ENCODE measurements at regions not wholly inside any gene's neighbourhood (a gene's known extent, or its start where the extent isn't known, plus 50 kb on each side); places are given as distances from the start of the nearest gene placed in this dataset.

DNA sequence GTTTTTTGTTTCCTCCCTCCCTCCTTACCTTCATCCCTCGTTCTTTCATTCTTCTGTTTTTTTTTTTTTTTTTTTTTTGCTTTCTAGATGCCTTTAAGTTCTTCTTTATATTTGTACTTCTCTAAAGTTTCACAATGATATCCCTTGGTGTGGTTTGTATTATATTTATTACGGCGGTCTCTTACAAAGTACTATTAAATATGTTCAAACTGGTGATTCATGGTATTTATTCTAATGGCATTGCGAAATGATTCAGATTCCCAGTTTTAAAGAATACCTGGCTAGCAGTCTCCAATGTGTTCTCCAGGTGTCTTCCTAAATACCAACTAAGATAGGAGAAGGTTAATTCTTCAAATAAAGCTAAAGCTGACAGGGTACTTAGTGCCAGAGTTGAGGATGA is 690.1 kb upstream of the COX7C start (continued):
- TF ChIP-seq, protein P1, sequence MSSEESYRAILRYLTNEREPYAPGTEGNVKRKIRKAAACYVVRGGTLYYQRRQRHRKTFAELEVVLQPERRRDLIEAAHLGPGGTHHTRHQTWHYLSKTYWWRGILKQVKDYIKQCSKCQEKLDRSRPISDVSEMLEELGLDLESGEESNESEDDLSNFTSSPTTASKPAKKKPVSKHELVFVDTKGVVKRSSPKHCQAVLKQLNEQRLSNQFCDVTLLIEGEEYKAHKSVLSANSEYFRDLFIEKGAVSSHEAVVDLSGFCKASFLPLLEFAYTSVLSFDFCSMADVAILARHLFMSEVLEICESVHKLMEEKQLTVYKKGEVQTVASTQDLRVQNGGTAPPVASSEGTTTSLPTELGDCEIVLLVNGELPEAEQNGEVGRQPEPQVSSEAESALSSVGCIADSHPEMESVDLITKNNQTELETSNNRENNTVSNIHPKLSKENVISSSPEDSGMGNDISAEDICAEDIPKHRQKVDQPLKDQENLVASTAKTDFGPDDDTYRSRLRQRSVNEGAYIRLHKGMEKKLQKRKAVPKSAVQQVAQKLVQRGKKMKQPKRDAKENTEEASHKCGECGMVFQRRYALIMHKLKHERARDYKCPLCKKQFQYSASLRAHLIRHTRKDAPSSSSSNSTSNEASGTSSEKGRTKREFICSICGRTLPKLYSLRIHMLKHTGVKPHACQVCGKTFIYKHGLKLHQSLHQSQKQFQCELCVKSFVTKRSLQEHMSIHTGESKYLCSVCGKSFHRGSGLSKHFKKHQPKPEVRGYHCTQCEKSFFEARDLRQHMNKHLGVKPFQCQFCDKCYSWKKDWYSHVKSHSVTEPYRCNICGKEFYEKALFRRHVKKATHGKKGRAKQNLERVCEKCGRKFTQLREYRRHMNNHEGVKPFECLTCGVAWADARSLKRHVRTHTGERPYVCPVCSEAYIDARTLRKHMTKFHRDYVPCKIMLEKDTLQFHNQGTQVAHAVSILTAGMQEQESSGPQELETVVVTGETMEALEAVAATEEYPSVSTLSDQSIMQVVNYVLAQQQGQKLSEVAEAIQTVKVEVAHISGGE (CRISPR knock-in tag; IDR thresholded peaks at IDR 0.05): no peak
- TF ChIP-seq ZNF274 (IDR thresholded peaks at IDR 0.05; ENCODE audit: insufficient read depth, insufficient read length) (no peak), EED (IDR thresholded peaks at IDR 0.05; ENCODE audit: low read depth) (no peak), MEF2B (IDR thresholded peaks at IDR 0.05; ENCODE audit: partially characterized antibody, poor library complexity, severe bottlenecking) (no peak)

DNA sequence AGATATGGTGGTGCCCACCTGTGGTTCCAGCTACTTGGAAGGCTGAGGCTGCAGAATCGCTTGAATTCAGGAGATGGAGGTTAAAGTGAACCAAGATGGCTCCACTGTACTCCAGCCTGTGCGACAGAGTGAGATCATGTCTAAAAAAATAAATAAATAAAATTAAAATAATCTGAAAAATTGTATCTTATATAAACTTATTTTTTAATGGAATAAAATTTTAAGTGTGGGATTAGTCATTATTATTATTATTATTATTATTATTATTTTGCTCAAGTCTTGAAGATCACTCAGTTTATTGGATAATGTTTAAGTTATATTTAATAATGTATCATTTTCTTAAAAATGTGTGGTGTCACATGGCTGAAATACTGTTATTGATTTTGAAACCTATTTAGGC is 688.0 kb upstream of the COX7C start:
- POLR2A ChIA-PET: no interaction called here
- Histone ChIP-seq H3K27me3 (replicated peaks in 1 of 2; ENCODE audit: control insufficient read depth in 2 of 2, insufficient read depth in 2 of 2, low read length in 1 of 2) (no peaks in the 10 kb centered on the region), H3K27ac (ENCODE audit: control insufficient read depth, insufficient read depth) (no peak overlapping the region), H3K4me2 (ENCODE audit: control insufficient read depth, insufficient read depth) (no peak overlapping the region), H4K20me1 (ENCODE audit: control insufficient read depth, insufficient read depth) (no peaks in the 10 kb centered on the region), H3K36me3 (ENCODE audit: control insufficient read depth in 2 of 2, insufficient read depth in 2 of 2, low read length in 1 of 2) (no peaks in the 10 kb centered on the region), H2AFZ (ENCODE audit: control insufficient read depth, low read depth, low read length) (no peak overlapping the region), H3K4me1 (ENCODE audit: control insufficient read depth, insufficient read depth, low read length) (no peaks in the 10 kb centered on the region), H3K9ac (ENCODE audit: control insufficient read depth, insufficient read depth, low read length) (no peak overlapping the region), H3K79me2 (ENCODE audit: control insufficient read depth, insufficient read depth, low read length) (no peaks in the 10 kb centered on the region), H3K4me3 (no peak overlapping the region), H3K9me3 (replicated peaks; ENCODE audit: control insufficient read depth, insufficient read depth, low read length) (no peaks in the 10 kb centered on the region)
- DNase-seq (ENCODE audit: low read depth, low spot score) (no peak), ATAC-seq (no peak), FAIRE-seq (no peak)
- SMC1A ChIA-PET (ENCODE audit: uncharacterized antibody, unreplicated experiment): no interaction called here
- in situ Hi-C loops (cut with MboI) (no loop called here), intact Hi-C loops (cut with micrococcal nuclease; ENCODE audit: unreplicated experiment) (no loop called here)
- CTCF ChIA-PET: interaction anchor here (1.5 kb wide), 1 partner anchor 62 kb away, joined by 6 read pairs; no protein-coding TSS in a partner anchor
- WGBS (ENCODE audit: insufficient coverage, insufficient replicate concordance, low lambda C conversion rate, missing lambda C conversion rate): 6% methylated on average over 2 of the region's 2 CpGs
- RAD21 ChIA-PET (ENCODE audit: unreplicated experiment): no interaction called here
- TF ChIP-seq BCL11A (IDR thresholded peaks at IDR 0.05; ENCODE audit: low read depth, low read length) (no peak), FOXM1 (IDR thresholded peaks at IDR 0.05; ENCODE audit: low read depth, low read length) (no peak), DPF2 (IDR thresholded peaks at IDR 0.05) (no peak), STAT1 (conservative IDR thresholded peaks at IDR 0.05) (no peak), CBX3 (IDR thresholded peaks at IDR 0.05; ENCODE audit: borderline replicate concordance, low read depth) (no peak), NBN (IDR thresholded peaks at IDR 0.05) (no peak)
- TF ChIP-seq, protein P2, sequence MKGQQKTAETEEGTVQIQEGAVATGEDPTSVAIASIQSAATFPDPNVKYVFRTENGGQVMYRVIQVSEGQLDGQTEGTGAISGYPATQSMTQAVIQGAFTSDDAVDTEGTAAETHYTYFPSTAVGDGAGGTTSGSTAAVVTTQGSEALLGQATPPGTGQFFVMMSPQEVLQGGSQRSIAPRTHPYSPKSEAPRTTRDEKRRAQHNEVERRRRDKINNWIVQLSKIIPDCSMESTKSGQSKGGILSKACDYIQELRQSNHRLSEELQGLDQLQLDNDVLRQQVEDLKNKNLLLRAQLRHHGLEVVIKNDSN (IDR thresholded peaks at IDR 0.05; ENCODE audit: borderline replicate concordance, extremely low read length, insufficient read depth, low read depth, low read length): no peak
- TF ChIP-seq, protein P3, sequence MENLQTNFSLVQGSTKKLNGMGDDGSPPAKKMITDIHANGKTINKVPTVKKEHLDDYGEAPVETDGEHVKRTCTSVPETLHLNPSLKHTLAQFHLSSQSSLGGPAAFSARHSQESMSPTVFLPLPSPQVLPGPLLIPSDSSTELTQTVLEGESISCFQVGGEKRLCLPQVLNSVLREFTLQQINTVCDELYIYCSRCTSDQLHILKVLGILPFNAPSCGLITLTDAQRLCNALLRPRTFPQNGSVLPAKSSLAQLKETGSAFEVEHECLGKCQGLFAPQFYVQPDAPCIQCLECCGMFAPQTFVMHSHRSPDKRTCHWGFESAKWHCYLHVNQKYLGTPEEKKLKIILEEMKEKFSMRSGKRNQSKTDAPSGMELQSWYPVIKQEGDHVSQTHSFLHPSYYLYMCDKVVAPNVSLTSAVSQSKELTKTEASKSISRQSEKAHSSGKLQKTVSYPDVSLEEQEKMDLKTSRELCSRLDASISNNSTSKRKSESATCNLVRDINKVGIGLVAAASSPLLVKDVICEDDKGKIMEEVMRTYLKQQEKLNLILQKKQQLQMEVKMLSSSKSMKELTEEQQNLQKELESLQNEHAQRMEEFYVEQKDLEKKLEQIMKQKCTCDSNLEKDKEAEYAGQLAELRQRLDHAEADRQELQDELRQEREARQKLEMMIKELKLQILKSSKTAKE (IDR thresholded peaks at IDR 0.05; ENCODE audit: low read depth, poor library complexity, severe bottlenecking): no peak
- BruUV-seq (replicated peaks): no TSS peak
